GM23338 (cell line): ENCODE measurements at regions not wholly inside any gene's neighbourhood (a gene's known extent, or its start where the extent isn't known, plus 50 kb on each side); places are given as distances from the start of the nearest gene placed in this dataset.

Experiments used
- ATAC-seq: fragments of 200-7000 bp; cut with Tn5 transposase; 3 replicates; pipeline ENCODE4 v1.9.1; 2020
- DNase-seq: peaks from one replicate; pipeline ENCODE4 v3.0.0-alpha.2; 2015; ENCODE audit warnings: low spot score
- H2AFZ ChIP-seq: fragments of 200-600 bp; sonication (generic); 2 replicates; pipeline ENCODE4 v1.8.0; 2016; ENCODE audit warnings: antibody characterized with exemption, mild to moderate bottlenecking, moderate library complexity
- H3F3A ChIP-seq: fragments of 200-600 bp; sonication (generic); replicated peaks from 2 replicates; pipeline ENCODE4 v1.8.0; 2017; ENCODE audit warnings: antibody characterized with exemption, mixed run types, low read depth
- H3K27ac ChIP-seq: fragments of 200-600 bp; sonication (generic); 2 replicates; pipeline ENCODE4 v1.6.1; 2016; ENCODE audit warnings: low read depth
- H3K27me3 ChIP-seq: fragments of 200-600 bp; sonication (generic); 2 replicates; pipeline ENCODE4 v1.8.0; 2016; ENCODE audit warnings: mild to moderate bottlenecking, mixed run types, moderate library complexity; ENCODE audit not compliant: insufficient read depth
- H3K36me3 ChIP-seq: fragments of 200-600 bp; sonication (generic); 2 replicates; pipeline ENCODE4 v1.8.0; 2016; ENCODE audit warnings: mild to moderate bottlenecking; ENCODE audit not compliant: insufficient read depth
- H3K4me1 ChIP-seq: fragments of 200-600 bp; sonication (generic); 2 replicates; pipeline ENCODE4 v1.8.0; 2016; ENCODE audit warnings: mild to moderate bottlenecking, moderate library complexity; ENCODE audit not compliant: insufficient read depth
- H3K4me2 ChIP-seq: fragments of 200-600 bp; sonication (generic); 2 replicates; pipeline ENCODE4 v1.7.1; 2017; ENCODE audit warnings: mixed run types
- H3K4me3 ChIP-seq: fragments of 200-600 bp; sonication (generic); 2 replicates; pipeline ENCODE4 v1.6.1; 2016; ENCODE audit warnings: mixed run types
- H3K79me2 ChIP-seq: fragments of 200-600 bp; sonication (generic); replicated peaks from 2 replicates; pipeline ENCODE4 v1.8.0; 2017; ENCODE audit warnings: mild to moderate bottlenecking; ENCODE audit not compliant: insufficient read depth
- H3K9me2 ChIP-seq: fragments of 200-600 bp; sonication (generic); 2 replicates; pipeline ENCODE4 v1.8.0; 2017; ENCODE audit not compliant: insufficient read depth
- H4K20me1 ChIP-seq: fragments of 200-600 bp; sonication (generic); replicated peaks from 2 replicates; pipeline ENCODE4 v1.8.0; 2017; ENCODE audit warnings: mild to moderate bottlenecking; ENCODE audit not compliant: insufficient read depth
- H3K27ac Mint-ChIP-seq: 2 replicates; pipeline ENCODE4 v1.8.0; 2020; ENCODE audit warnings: inconsistent platforms, mild to moderate bottlenecking, moderate library complexity, mixed read lengths
- H3K27me3 Mint-ChIP-seq: 3 replicates; pipeline ENCODE4 v1.8.0; 2022; ENCODE audit warnings: low read depth, mild to moderate bottlenecking, moderate library complexity, mixed read lengths, inconsistent platforms; ENCODE audit not compliant: insufficient read depth, poor library complexity
- H3K36me3 Mint-ChIP-seq: 3 replicates; pipeline ENCODE4 v1.8.0; 2021; ENCODE audit warnings: low read depth, mild to moderate bottlenecking, inconsistent platforms, moderate library complexity, mixed read lengths
- H3K4me1 Mint-ChIP-seq: 3 replicates; pipeline ENCODE4 v1.8.0; 2020; ENCODE audit warnings: mild to moderate bottlenecking, inconsistent platforms, mixed read lengths
- H3K4me3 Mint-ChIP-seq: 3 replicates; pipeline ENCODE4 v1.8.0; 2021; ENCODE audit warnings: moderate library complexity, mild to moderate bottlenecking, inconsistent platforms, mixed read lengths
- H3K9me3 Mint-ChIP-seq: 3 replicates; pipeline ENCODE4 v1.8.0; 2020; ENCODE audit warnings: moderate library complexity, mild to moderate bottlenecking, inconsistent platforms, mixed read lengths
- CREB1 ChIP-seq: fragments of 250-450 bp; sonication (Bioruptor Pico); IDR thresholded peaks from 2 replicates; pipeline ENCODE4 v1.5.0; 2020; ENCODE audit warnings: low read depth, mild to moderate bottlenecking, moderate library complexity
- EZH2 ChIP-seq: fragments of 200-600 bp; sonication (generic); IDR thresholded peaks from one replicate; pipeline ENCODE4 v1.8.0; 2017; ENCODE audit warnings: antibody characterized with exemption, mild to moderate bottlenecking, low read depth; ENCODE audit not compliant: unreplicated experiment
- EZH2phosphoT487 ChIP-seq: fragments of 200-600 bp; sonication (generic); IDR thresholded peaks from one replicate; pipeline ENCODE4 v1.8.1; 2018; ENCODE audit warnings: antibody characterized with exemption; ENCODE audit not compliant: unreplicated experiment
- JUNB ChIP-seq: IDR thresholded peaks from one replicate; pipeline ENCODE4 v1.6.1; 2016; ENCODE audit warnings: antibody characterized with exemption; ENCODE audit not compliant: unreplicated experiment
- NANOG ChIP-seq: IDR thresholded peaks from 2 replicates; pipeline ENCODE4 v1.6.1; 2016; ENCODE audit warnings: antibody characterized with exemption, borderline replicate concordance
- POLR2AphosphoS5 ChIP-seq: IDR thresholded peaks from 2 replicates; pipeline ENCODE4 v1.6.1; 2016; ENCODE audit warnings: antibody characterized with exemption, low read depth
- STAT1 ChIP-seq: IDR thresholded peaks from one replicate; pipeline ENCODE4 v1.6.1; 2016; ENCODE audit warnings: antibody characterized with exemption; ENCODE audit not compliant: unreplicated experiment
- ZNF114 ChIP-seq: fragments of 250-450 bp; sonication (Bioruptor Pico); IDR thresholded peaks from 2 replicates; pipeline ENCODE4 v1.5.0; 2020; ENCODE audit warnings: mild to moderate bottlenecking, moderate library complexity
- ZNF331 ChIP-seq: fragments of 250-450 bp; sonication (Bioruptor Pico); IDR thresholded peaks from 2 replicates; pipeline ENCODE4 v1.5.0; 2020; ENCODE audit warnings: low read depth, mild to moderate bottlenecking, moderate library complexity
- ZNF462 ChIP-seq: fragments of 250-450 bp; sonication (Bioruptor Pico); IDR thresholded peaks from 2 replicates; pipeline ENCODE4 v1.5.0; 2020; ENCODE audit warnings: mild to moderate bottlenecking, moderate library complexity
- TF ChIP-seq, protein P1 (sequence below): IDR thresholded peaks from one replicate; pipeline ENCODE4 v1.6.1; 2018; ENCODE audit warnings: antibody characterized with exemption; ENCODE audit not compliant: unreplicated experiment
- TF ChIP-seq, protein P2 (sequence below): IDR thresholded peaks from 2 replicates; pipeline ENCODE4 v1.6.1; 2016; ENCODE audit warnings: antibody characterized with exemption
- TF ChIP-seq, protein P3 (sequence below), 2 experiments: fragments of 200-600 bp in 1 of 2; sonication (generic) in 1 of 2; conservative IDR thresholded peaks; 2 replicates each; pipeline versions ENCODE4 v1.5.1 to v1.6.1; 2016 to 2017; ENCODE audit warnings: antibody characterized with exemption in 2 of 2, low read depth in 2 of 2, mild to moderate bottlenecking in 2 of 2, moderate library complexity in 1 of 2

- Histone ChIP-seq H3K4me1 (no peaks in the 10 kb centered on the region), H3K79me2 (no peaks in the 10 kb centered on the region), H3K4me3 (no peak overlapping the region), H3K4me2 (no peak overlapping the region), H3F3A (no peaks in the 10 kb centered on the region), H4K20me1 (no peaks in the 10 kb centered on the region), H3K36me3 (no peaks in the 10 kb centered on the region), H2AFZ (no peak overlapping the region; the same call in 1 of the 2 replicates), H3K27me3 (no peaks in the 10 kb centered on the region), H3K9me2 (peaks cover 7% of the 10 kb centered on the region; the same call in 1 of the 2 replicates), H3K27ac (no peak overlapping the region)
- no peak for DNase-seq
- H3K4me1 Mint-ChIP-seq = peaks cover 4% of the 10 kb centered on the region; the same call in 1 of the 3 replicates
- H3K27me3 Mint-ChIP-seq = no peaks in the 10 kb centered on the region
- peaks cover 5% of the 10 kb centered on the region; the same call in 2 of the 3 replicates for H3K36me3 Mint-ChIP-seq
- TF ChIP-seq ZNF114 (CRISPR knock-in tag) (no peak), JUNB (no peak), STAT1 (no peak), EZH2 (no peak), POLR2AphosphoS5 (no peak), EZH2phosphoT487 (no peak), ZNF462 (CRISPR knock-in tag) (no peak), ZNF331 (CRISPR knock-in tag) (no peak), CREB1 (CRISPR knock-in tag) (no peak), NANOG (no peak)
- TF ChIP-seq, protein P1, sequence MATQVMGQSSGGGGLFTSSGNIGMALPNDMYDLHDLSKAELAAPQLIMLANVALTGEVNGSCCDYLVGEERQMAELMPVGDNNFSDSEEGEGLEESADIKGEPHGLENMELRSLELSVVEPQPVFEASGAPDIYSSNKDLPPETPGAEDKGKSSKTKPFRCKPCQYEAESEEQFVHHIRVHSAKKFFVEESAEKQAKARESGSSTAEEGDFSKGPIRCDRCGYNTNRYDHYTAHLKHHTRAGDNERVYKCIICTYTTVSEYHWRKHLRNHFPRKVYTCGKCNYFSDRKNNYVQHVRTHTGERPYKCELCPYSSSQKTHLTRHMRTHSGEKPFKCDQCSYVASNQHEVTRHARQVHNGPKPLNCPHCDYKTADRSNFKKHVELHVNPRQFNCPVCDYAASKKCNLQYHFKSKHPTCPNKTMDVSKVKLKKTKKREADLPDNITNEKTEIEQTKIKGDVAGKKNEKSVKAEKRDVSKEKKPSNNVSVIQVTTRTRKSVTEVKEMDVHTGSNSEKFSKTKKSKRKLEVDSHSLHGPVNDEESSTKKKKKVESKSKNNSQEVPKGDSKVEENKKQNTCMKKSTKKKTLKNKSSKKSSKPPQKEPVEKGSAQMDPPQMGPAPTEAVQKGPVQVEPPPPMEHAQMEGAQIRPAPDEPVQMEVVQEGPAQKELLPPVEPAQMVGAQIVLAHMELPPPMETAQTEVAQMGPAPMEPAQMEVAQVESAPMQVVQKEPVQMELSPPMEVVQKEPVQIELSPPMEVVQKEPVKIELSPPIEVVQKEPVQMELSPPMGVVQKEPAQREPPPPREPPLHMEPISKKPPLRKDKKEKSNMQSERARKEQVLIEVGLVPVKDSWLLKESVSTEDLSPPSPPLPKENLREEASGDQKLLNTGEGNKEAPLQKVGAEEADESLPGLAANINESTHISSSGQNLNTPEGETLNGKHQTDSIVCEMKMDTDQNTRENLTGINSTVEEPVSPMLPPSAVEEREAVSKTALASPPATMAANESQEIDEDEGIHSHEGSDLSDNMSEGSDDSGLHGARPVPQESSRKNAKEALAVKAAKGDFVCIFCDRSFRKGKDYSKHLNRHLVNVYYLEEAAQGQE = no peak
- TF ChIP-seq, protein P2, sequence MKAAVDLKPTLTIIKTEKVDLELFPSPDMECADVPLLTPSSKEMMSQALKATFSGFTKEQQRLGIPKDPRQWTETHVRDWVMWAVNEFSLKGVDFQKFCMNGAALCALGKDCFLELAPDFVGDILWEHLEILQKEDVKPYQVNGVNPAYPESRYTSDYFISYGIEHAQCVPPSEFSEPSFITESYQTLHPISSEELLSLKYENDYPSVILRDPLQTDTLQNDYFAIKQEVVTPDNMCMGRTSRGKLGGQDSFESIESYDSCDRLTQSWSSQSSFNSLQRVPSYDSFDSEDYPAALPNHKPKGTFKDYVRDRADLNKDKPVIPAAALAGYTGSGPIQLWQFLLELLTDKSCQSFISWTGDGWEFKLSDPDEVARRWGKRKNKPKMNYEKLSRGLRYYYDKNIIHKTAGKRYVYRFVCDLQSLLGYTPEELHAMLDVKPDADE = no peak
- TF ChIP-seq, protein P3, sequence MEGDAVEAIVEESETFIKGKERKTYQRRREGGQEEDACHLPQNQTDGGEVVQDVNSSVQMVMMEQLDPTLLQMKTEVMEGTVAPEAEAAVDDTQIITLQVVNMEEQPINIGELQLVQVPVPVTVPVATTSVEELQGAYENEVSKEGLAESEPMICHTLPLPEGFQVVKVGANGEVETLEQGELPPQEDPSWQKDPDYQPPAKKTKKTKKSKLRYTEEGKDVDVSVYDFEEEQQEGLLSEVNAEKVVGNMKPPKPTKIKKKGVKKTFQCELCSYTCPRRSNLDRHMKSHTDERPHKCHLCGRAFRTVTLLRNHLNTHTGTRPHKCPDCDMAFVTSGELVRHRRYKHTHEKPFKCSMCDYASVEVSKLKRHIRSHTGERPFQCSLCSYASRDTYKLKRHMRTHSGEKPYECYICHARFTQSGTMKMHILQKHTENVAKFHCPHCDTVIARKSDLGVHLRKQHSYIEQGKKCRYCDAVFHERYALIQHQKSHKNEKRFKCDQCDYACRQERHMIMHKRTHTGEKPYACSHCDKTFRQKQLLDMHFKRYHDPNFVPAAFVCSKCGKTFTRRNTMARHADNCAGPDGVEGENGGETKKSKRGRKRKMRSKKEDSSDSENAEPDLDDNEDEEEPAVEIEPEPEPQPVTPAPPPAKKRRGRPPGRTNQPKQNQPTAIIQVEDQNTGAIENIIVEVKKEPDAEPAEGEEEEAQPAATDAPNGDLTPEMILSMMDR (conservative IDR thresholded peaks at IDR 0.05; ENCODE audit: low read depth in 2 of 2) = no peak
- H3K4me3 Mint-ChIP-seq = no peak overlapping the region
- ATAC-seq = no peak
- H3K9me3 Mint-ChIP-seq = peaks cover 13% of the 10 kb centered on the region
- no peak overlapping the region for H3K27ac Mint-ChIP-seq
These were observed 440.0 kb upstream of the HSF2 start for GRCh38 chr6:121959501-121959900.
